Right cardiac atrium (tissue), 5 donors: ENCODE measurements at regions not wholly inside any gene's neighbourhood (a gene's known extent, or its start where the extent isn't known, plus 50 kb on each side); places are given as distances from the start of the nearest gene placed in this dataset.
A peak's percentile ranks its signal among the peaks of the same experiment; 100 is the strongest.

Experiments used
- ATAC-seq, 2 donors: fragments of 200-7000 bp; cut with Tn5 transposase; one replicate each; pipeline versions ENCODE4 v1.8.0 to v1.9.1; 2020; ENCODE audit warnings: moderate library complexity in 2 of 2, mild to moderate bottlenecking in 1 of 2
- DNase-seq, 3 donors: peaks; one replicate each; pipeline ENCODE4 v3.0.0-alpha.2; 2020
- H3K27ac ChIP-seq: one replicate; pipeline ENCODE4 v1.5.1; 2013; ENCODE audit warnings: mild to moderate bottlenecking, low read length, control low read depth, moderate library complexity
- H3K27me3 ChIP-seq: one replicate; pipeline ENCODE4 v1.6.1; 2013; ENCODE audit not compliant: control insufficient read depth, insufficient read depth
- H3K4me1 ChIP-seq: one replicate; pipeline ENCODE4 v1.6.1; 2013; ENCODE audit warnings: low read length; ENCODE audit not compliant: control insufficient read depth, insufficient read depth
- H3K4me3 ChIP-seq: one replicate; pipeline ENCODE4 v1.5.1; 2013; ENCODE audit warnings: low read length, control low read depth
- H3K9me3 ChIP-seq: one replicate; pipeline ENCODE4 v1.6.1; 2013; ENCODE audit warnings: low read length; ENCODE audit not compliant: control insufficient read depth
- WGBS: extraction: QIAGEN DNeasy Blood & Tissue Kit; methylation state at CpG from one replicate; pipeline ENCODE4 v1.1.7; 2013; 5-methylcytosine and 5-hydroxymethylcytosine counted together
- intact Hi-C, 4 donors: fragments of 100-400 bp; cut with DNase I; formaldehyde crosslinking; loops; one replicate each; pipeline versions ENCODE4 v1.11.0 to v1.14.0; 2022 to 2023
- donor health status: healthy with polysubstance abuse.
- donor health status: DM: no; HTN: yes; CAD: no.
- donor health status: DM: no; HTN: no; CAD: no.
- donor health status: DM: no; HTN: yes; CAD: no; lungs with severe emphysema.
- donor health status: DM: yes; HTN: yes; CAD: no.

GRCh38 chr18:34959989-34960388 is 81.2 kb upstream of the MAPRE2 start:
- 81% methylated on average over 4 of the region's 4 CpGs for WGBS
- ATAC-seq (no peak), DNase-seq (no peak)
- intact Hi-C loops = no loop called here
- no peaks in the 10 kb centered on the region for H3K9me3 ChIP-seq
- no peak overlapping the region for H3K4me3 ChIP-seq
- H3K4me1 ChIP-seq = no peaks in the 10 kb centered on the region
- no peaks in the 10 kb centered on the region for H3K27me3 ChIP-seq
- H3K27ac ChIP-seq = no peak overlapping the region

GRCh38 chr18:34965108-34965507 is 76.1 kb upstream of the MAPRE2 start:
- intact Hi-C loops = no loop called here
- H3K27me3 ChIP-seq = no peaks in the 10 kb centered on the region
- H3K27ac ChIP-seq = no peak overlapping the region
- no peak overlapping the region for H3K4me3 ChIP-seq
- H3K9me3 ChIP-seq = no peaks in the 10 kb centered on the region
- no peak for DNase-seq
- 91% methylated on average over 1 of the region's 1 CpG for WGBS
- no peak for ATAC-seq
- H3K4me1 ChIP-seq = no peaks in the 10 kb centered on the region

GRCh38 chr18:34965566-34965965 is 75.6 kb upstream of the MAPRE2 start:
- H3K27ac ChIP-seq = no peak overlapping the region
- no peaks in the 10 kb centered on the region for H3K27me3 ChIP-seq
- no peaks in the 10 kb centered on the region for H3K4me1 ChIP-seq
- H3K4me3 ChIP-seq = no peak overlapping the region
- intact Hi-C loops = no loop called here
- no peak for DNase-seq
- 59% methylated on average over 1 of the region's 1 CpG for WGBS
- no peak for ATAC-seq
- no peaks in the 10 kb centered on the region for H3K9me3 ChIP-seq

- H3K27me3 ChIP-seq = no peaks in the 10 kb centered on the region
- H3K4me3 ChIP-seq = no peak overlapping the region
- WGBS = 64% methylated on average over 3 of the region's 3 CpGs
- H3K4me1 ChIP-seq = no peaks in the 10 kb centered on the region
- H3K9me3 ChIP-seq = no peaks in the 10 kb centered on the region
- ATAC-seq = no peak
- H3K27ac ChIP-seq = no peak overlapping the region
- DNase-seq = no peak
- intact Hi-C loops = loop anchor here in 1 of 4 donors (10.0 kb wide), 1 partner anchor 55 kb away; no protein-coding TSS in a partner anchor
Observed at GRCh38 chr18:34970106-34970505, 71.1 kb upstream of the MAPRE2 start.

GRCh38 chr18:34971313-34971712 is 69.9 kb upstream of the MAPRE2 start:
- WGBS = 71% methylated on average over 1 of the region's 1 CpG
- H3K4me3 ChIP-seq = no peak overlapping the region
- no peaks in the 10 kb centered on the region for H3K9me3 ChIP-seq
- no peaks in the 10 kb centered on the region for H3K27me3 ChIP-seq
- ATAC-seq (no peak), DNase-seq (no peak)
- no peak overlapping the region for H3K27ac ChIP-seq
- intact Hi-C loops = loop anchor here in 1 of 4 donors (10.0 kb wide), 1 partner anchor 57 kb away; no protein-coding TSS in a partner anchor
- H3K4me1 ChIP-seq = no peaks in the 10 kb centered on the region

- no peak overlapping the region for H3K27ac ChIP-seq
- no peaks in the 10 kb centered on the region for H3K9me3 ChIP-seq
- no peaks in the 10 kb centered on the region for H3K4me1 ChIP-seq
- H3K4me3 ChIP-seq = no peak overlapping the region
- WGBS = 82% methylated on average over 2 of the region's 2 CpGs
- DNase-seq (no peak), ATAC-seq (no peak)
- intact Hi-C loops = loop anchor here in 1 of 4 donors (10.0 kb wide), 1 partner anchor 58 kb away; no protein-coding TSS in a partner anchor
- no peaks in the 10 kb centered on the region for H3K27me3 ChIP-seq
Observed at GRCh38 chr18:34972765-34973414, 68.3 kb upstream of the MAPRE2 start.

GRCh38 chr18:34976123-34976522 is 65.1 kb upstream of the MAPRE2 start:
- H3K4me1 ChIP-seq = no peaks in the 10 kb centered on the region
- no peaks in the 10 kb centered on the region for H3K27me3 ChIP-seq
- DNase-seq (peak in 1 of 3 donors; percentile 53), ATAC-seq (no peak)
- peak overlapping the region; percentile 79 for H3K4me3 ChIP-seq
- 38% methylated on average over 10 of the region's 10 CpGs for WGBS
- intact Hi-C loops = loop anchor here in 1 of 4 donors (10.0 kb wide), 1 partner anchor 61 kb away; no protein-coding TSS in a partner anchor
- no peaks in the 10 kb centered on the region for H3K9me3 ChIP-seq
- no peak overlapping the region for H3K27ac ChIP-seq

GRCh38 chr18:34976534-34976898 is 64.7 kb upstream of the MAPRE2 start:
- no peak for ATAC-seq
- intact Hi-C loops = loop anchor here in 1 of 4 donors (10.0 kb wide), 1 partner anchor 62 kb away; no protein-coding TSS in a partner anchor

GRCh38 chr18:34976899-34977837 is 64.0 kb upstream of the MAPRE2 start:
- no peaks in the 10 kb centered on the region for H3K4me1 ChIP-seq
- no peak overlapping the region for H3K27ac ChIP-seq
- intact Hi-C loops = loop anchor here in 1 of 4 donors (10.0 kb wide), 1 partner anchor 62 kb away; no protein-coding TSS in a partner anchor
- ATAC-seq (peak; percentile 81 to 84), DNase-seq (peak; percentile 77 to 90 (median 90))
- H3K27me3 ChIP-seq = no peaks in the 10 kb centered on the region
- H3K4me3 ChIP-seq = peak overlapping the region; percentile 79
- no peaks in the 10 kb centered on the region for H3K9me3 ChIP-seq
- under 1% methylated on average over 82 of the region's 82 CpGs for WGBS

More at GRCh38 chr18:34976534-34976898, 64.7 kb upstream of the MAPRE2 start:
- no peaks in the 10 kb centered on the region for H3K27me3 ChIP-seq
- H3K9me3 ChIP-seq = no peaks in the 10 kb centered on the region
- peak overlapping the region; percentile 79 for H3K4me3 ChIP-seq
- DNase-seq = no peak
- no peak overlapping the region for H3K27ac ChIP-seq
- H3K4me1 ChIP-seq = no peaks in the 10 kb centered on the region
- 2% methylated on average over 19 of the region's 19 CpGs for WGBS

- intact Hi-C loops = loop anchor here in 1 of 4 donors (10.0 kb wide), 1 partner anchor 63 kb away; no protein-coding TSS in a partner anchor
Observed at GRCh38 chr18:34977838-34978532, 63.2 kb upstream of the MAPRE2 start.

More at GRCh38 chr18:34977838-34978532, 63.2 kb upstream of the MAPRE2 start:
- H3K27me3 ChIP-seq = no peaks in the 10 kb centered on the region
- peak; percentile 38 to 76 (median 70) for DNase-seq
- peak overlapping the region; percentile 79 for H3K4me3 ChIP-seq
- H3K9me3 ChIP-seq = no peaks in the 10 kb centered on the region
- no peak overlapping the region for H3K27ac ChIP-seq
- under 1% methylated on average over 35 of the region's 35 CpGs for WGBS
- ATAC-seq = peak; percentile 14 to 45
- no peaks in the 10 kb centered on the region for H3K4me1 ChIP-seq
